ENCODE measurements at regions not wholly inside any gene's neighbourhood (a gene's known extent, or its start where the extent isn't known, plus 50 kb on each side); places are given as distances from the start of the nearest gene placed in this dataset.

DNA sequence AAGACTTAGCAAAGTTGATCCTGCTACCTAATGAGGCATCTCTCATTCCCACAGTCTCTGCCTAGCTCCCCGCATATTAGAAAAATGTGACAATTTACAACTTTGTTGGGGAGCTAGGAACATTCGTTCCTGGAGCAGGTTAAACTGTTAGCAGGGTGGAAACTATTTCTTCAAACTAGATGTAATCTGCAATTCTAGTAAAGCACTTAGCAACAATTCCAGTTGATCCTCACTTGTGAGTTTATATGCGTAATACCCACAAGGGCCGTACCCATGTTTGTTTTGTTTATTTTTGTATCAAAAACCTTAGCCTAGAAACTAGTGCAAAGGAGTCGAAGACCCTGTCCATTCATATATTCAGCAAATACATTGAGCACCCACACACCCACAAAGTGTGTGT is 175.8 kb upstream of the DMAC1 start:
- no peaks in the 10 kb centered on the region for H3K36me3 Mint-ChIP-seq
- peaks cover 3% of the 10 kb centered on the region for H3K4me1 ChIP-seq

GRCh38 chr9:7974335-7974960 is 174.9 kb upstream of the DMAC1 start:
- Histone ChIP-seq H3F3A (ENCODE audit: low read depth) (no peaks in the 10 kb centered on the region), H3K9ac (no peak overlapping the region), H2AFZ (replicated peaks) (no peak overlapping the region), H4K20me1 (ENCODE audit: low read depth) (no peaks in the 10 kb centered on the region), H3K27ac (no peak overlapping the region), H3K27me3 (no peaks in the 10 kb centered on the region), H3K4me1 (no peaks in the 10 kb centered on the region), H3K9me3 (ENCODE audit: low read depth) (no peaks in the 10 kb centered on the region), H3K4me3 (no peak overlapping the region), H3K4me2 (no peak overlapping the region), H3K36me3 (no peaks in the 10 kb centered on the region), H3K79me2 (ENCODE audit: low read depth) (no peaks in the 10 kb centered on the region)
- Mint-ChIP-seq H3K4me1 (no peaks in the 10 kb centered on the region), H3K27ac (peak overlapping the region; percentile 8), H3K9me3 (no peaks in the 10 kb centered on the region), H3K27me3 (ENCODE audit: insufficient read depth, low read depth) (no peaks in the 10 kb centered on the region), H3K4me3 (no peak overlapping the region), H3K36me3 (no peaks in the 10 kb centered on the region)
- TF ChIP-seq EZH2phosphoT487 (IDR thresholded peaks at IDR 0.05) (no peak), EZH2 (IDR thresholded peaks at IDR 0.05) (no peak)
- TF ChIP-seq, protein P1, sequence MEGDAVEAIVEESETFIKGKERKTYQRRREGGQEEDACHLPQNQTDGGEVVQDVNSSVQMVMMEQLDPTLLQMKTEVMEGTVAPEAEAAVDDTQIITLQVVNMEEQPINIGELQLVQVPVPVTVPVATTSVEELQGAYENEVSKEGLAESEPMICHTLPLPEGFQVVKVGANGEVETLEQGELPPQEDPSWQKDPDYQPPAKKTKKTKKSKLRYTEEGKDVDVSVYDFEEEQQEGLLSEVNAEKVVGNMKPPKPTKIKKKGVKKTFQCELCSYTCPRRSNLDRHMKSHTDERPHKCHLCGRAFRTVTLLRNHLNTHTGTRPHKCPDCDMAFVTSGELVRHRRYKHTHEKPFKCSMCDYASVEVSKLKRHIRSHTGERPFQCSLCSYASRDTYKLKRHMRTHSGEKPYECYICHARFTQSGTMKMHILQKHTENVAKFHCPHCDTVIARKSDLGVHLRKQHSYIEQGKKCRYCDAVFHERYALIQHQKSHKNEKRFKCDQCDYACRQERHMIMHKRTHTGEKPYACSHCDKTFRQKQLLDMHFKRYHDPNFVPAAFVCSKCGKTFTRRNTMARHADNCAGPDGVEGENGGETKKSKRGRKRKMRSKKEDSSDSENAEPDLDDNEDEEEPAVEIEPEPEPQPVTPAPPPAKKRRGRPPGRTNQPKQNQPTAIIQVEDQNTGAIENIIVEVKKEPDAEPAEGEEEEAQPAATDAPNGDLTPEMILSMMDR (IDR thresholded peaks at IDR 0.05) = no peak
- no peak for DNase-seq (ENCODE audit: low spot score)

More for the DNA sequence above, 175.8 kb upstream of the DMAC1 start:
- H3K27ac Mint-ChIP-seq = no peak overlapping the region
- H3K4me2 ChIP-seq = no peak overlapping the region
- H2AFZ ChIP-seq (replicated peaks) = no peak overlapping the region
- no peak for TF ChIP-seq EZH2 (IDR thresholded peaks at IDR 0.05)
- TF ChIP-seq, protein P1 (IDR thresholded peaks at IDR 0.05) = no peak
- no peaks in the 10 kb centered on the region for H3K79me2 ChIP-seq (ENCODE audit: low read depth)
- no peaks in the 10 kb centered on the region for H3K4me1 Mint-ChIP-seq
- H3K9me3 Mint-ChIP-seq = no peaks in the 10 kb centered on the region
- no peaks in the 10 kb centered on the region for H4K20me1 ChIP-seq (ENCODE audit: low read depth)
- no peak for DNase-seq (ENCODE audit: low spot score)
- H3K27ac ChIP-seq = no peak overlapping the region
- no peak overlapping the region for H3K9ac ChIP-seq
- no peak overlapping the region for H3K4me3 ChIP-seq
- no peaks in the 10 kb centered on the region for H3F3A ChIP-seq (ENCODE audit: low read depth)
- no peaks in the 10 kb centered on the region for H3K27me3 ChIP-seq
- H3K4me3 Mint-ChIP-seq = no peak overlapping the region
- no peaks in the 10 kb centered on the region for H3K27me3 Mint-ChIP-seq (ENCODE audit: insufficient read depth, low read depth)
- H3K36me3 ChIP-seq = no peaks in the 10 kb centered on the region
- H3K9me3 ChIP-seq (ENCODE audit: low read depth) = no peaks in the 10 kb centered on the region

- no peaks in the 10 kb centered on the region for H3K9me3 Mint-ChIP-seq
- H3K36me3 ChIP-seq = no peaks in the 10 kb centered on the region
- H3K4me2 ChIP-seq = no peak overlapping the region
- no peaks in the 10 kb centered on the region for H3K4me1 Mint-ChIP-seq
- H3F3A ChIP-seq (ENCODE audit: low read depth) = no peaks in the 10 kb centered on the region
- H3K36me3 Mint-ChIP-seq = no peaks in the 10 kb centered on the region
- no peak for TF ChIP-seq EZH2phosphoT487 (IDR thresholded peaks at IDR 0.05)
- TF ChIP-seq, protein P1 (IDR thresholded peaks at IDR 0.05) = no peak
- H3K4me1 ChIP-seq = no peaks in the 10 kb centered on the region
- H3K4me3 Mint-ChIP-seq = no peak overlapping the region
- H3K9me3 ChIP-seq (ENCODE audit: low read depth) = no peaks in the 10 kb centered on the region
- H3K79me2 ChIP-seq (ENCODE audit: low read depth) = no peaks in the 10 kb centered on the region
- H3K27me3 ChIP-seq = no peaks in the 10 kb centered on the region
- DNase-seq (ENCODE audit: low spot score) = no peak
- no peaks in the 10 kb centered on the region for H4K20me1 ChIP-seq (ENCODE audit: low read depth)
- no peaks in the 10 kb centered on the region for H3K27me3 Mint-ChIP-seq (ENCODE audit: insufficient read depth, low read depth)
- H2AFZ ChIP-seq (replicated peaks) = no peak overlapping the region
- H3K27ac Mint-ChIP-seq = no peak overlapping the region
- no peak overlapping the region for H3K4me3 ChIP-seq
- no peak overlapping the region for H3K27ac ChIP-seq
- H3K9ac ChIP-seq = no peak overlapping the region
Measured at GRCh38 chr9:7973123-7973522, 173.5 kb upstream of the DMAC1 start.
